ENCODE measurements at regions not wholly inside any gene's neighbourhood (a gene's known extent, or its start where the extent isn't known, plus 50 kb on each side); places are given as distances from the start of the nearest gene placed in this dataset.

- Histone ChIP-seq H3F3A (ENCODE audit: low read length, unreplicated experiment) (no peaks in the 10 kb centered on the region), H3K4me3 (ENCODE audit: low read length) (no peak overlapping the region), H3K9ac (ENCODE audit: low read length) (no peak overlapping the region), H3K4me1 (ENCODE audit: insufficient read depth, low read length) (no peaks in the 10 kb centered on the region), H3K36me3 (ENCODE audit: low read depth, low read length) (no peaks in the 10 kb centered on the region), H3K27ac (ENCODE audit: low read length) (no peak overlapping the region), H3K9me3 (ENCODE audit: low read length) (no peaks in the 10 kb centered on the region), H2AFZ (ENCODE audit: low read length) (no peak overlapping the region), H3K27me3 (ENCODE audit: low read length) (no peaks in the 10 kb centered on the region), H4K20me1 (ENCODE audit: low read length) (no peaks in the 10 kb centered on the region), H3K9me2 (replicated peaks; ENCODE audit: low read length) (no peaks in the 10 kb centered on the region), H3K4me2 (ENCODE audit: low read length) (no peak overlapping the region), H3K79me2 (ENCODE audit: low read length) (no peaks in the 10 kb centered on the region)
- ATAC-seq, result no peak
- no TSS peak for BruUV-seq (replicated peaks)
- DNase-seq, result no peak
- POLR2A ChIA-PET (ENCODE audit: unreplicated experiment), result no interaction called here
- intact Hi-C loops (cut with micrococcal nuclease), result no loop called here
- CTCF ChIA-PET, result no interaction called here
- TF ChIP-seq EZH2 (IDR thresholded peaks at IDR 0.05; ENCODE audit: low read length, unreplicated experiment) (no peak), CTCF (conservative IDR thresholded peaks at IDR 0.05; ENCODE audit: low read depth, low read length) (no peak), EZH2phosphoT487 (IDR thresholded peaks at IDR 0.05; ENCODE audit: borderline replicate concordance, low read length) (no peak)
Observed at GRCh38 chr4:53937327-53937726, 127.1 kb downstream of the CHIC2 start.

GRCh38 chr4:53935780-53936179 is 128.6 kb downstream of the CHIC2 start:
- peaks cover 10% of the 10 kb centered on the region for H3K4me1 ChIP-seq (ENCODE audit: insufficient read depth, low read length)
- no peak overlapping the region for H3K9ac ChIP-seq (ENCODE audit: low read length)
- no peak overlapping the region for H3K27ac ChIP-seq (ENCODE audit: low read length)
- no peak overlapping the region for H3K4me3 ChIP-seq (ENCODE audit: low read length)
- H3K9me2 ChIP-seq (replicated peaks; ENCODE audit: low read length), result no peaks in the 10 kb centered on the region
- H4K20me1 ChIP-seq (ENCODE audit: low read length), result no peaks in the 10 kb centered on the region
- no TSS peak for BruUV-seq (replicated peaks)
- ATAC-seq (no peak), DNase-seq (no peak)
- H3K4me2 ChIP-seq (ENCODE audit: low read length), result no peak overlapping the region
- ChIA-PET POLR2A (ENCODE audit: unreplicated experiment) (no interaction called here), CTCF (no interaction called here)
- H3K79me2 ChIP-seq (ENCODE audit: low read length), result no peaks in the 10 kb centered on the region
- no peaks in the 10 kb centered on the region for H3K9me3 ChIP-seq (ENCODE audit: low read length)
- H3F3A ChIP-seq (ENCODE audit: low read length, unreplicated experiment), result no peaks in the 10 kb centered on the region
- H3K36me3 ChIP-seq (ENCODE audit: low read depth, low read length), result no peaks in the 10 kb centered on the region
- TF ChIP-seq CTCF (conservative IDR thresholded peaks at IDR 0.05; ENCODE audit: low read depth, low read length) (no peak), EZH2 (IDR thresholded peaks at IDR 0.05; ENCODE audit: low read length, unreplicated experiment) (no peak), EZH2phosphoT487 (IDR thresholded peaks at IDR 0.05; ENCODE audit: borderline replicate concordance, low read length) (no peak)
- no peaks in the 10 kb centered on the region for H3K27me3 ChIP-seq (ENCODE audit: low read length)
- H2AFZ ChIP-seq (ENCODE audit: low read length), result no peak overlapping the region
- intact Hi-C loops (cut with micrococcal nuclease), result no loop called here

GRCh38 chr4:53932796-53933610 is 131.4 kb downstream of the CHIC2 start:
- no peaks in the 10 kb centered on the region for H4K20me1 ChIP-seq (ENCODE audit: low read length)
- H3K36me3 ChIP-seq (ENCODE audit: low read depth, low read length), result no peaks in the 10 kb centered on the region
- intact Hi-C loops (cut with micrococcal nuclease), result loop anchor here (5.0 kb wide), 1 partner anchor 54 kb away; no protein-coding TSS in a partner anchor
- H3K9ac ChIP-seq (ENCODE audit: low read length), result no peak overlapping the region
- no peak overlapping the region for H3K27ac ChIP-seq (ENCODE audit: low read length)
- no peak for TF ChIP-seq CTCF (conservative IDR thresholded peaks at IDR 0.05; ENCODE audit: low read depth, low read length)
- TF ChIP-seq EZH2phosphoT487 (IDR thresholded peaks at IDR 0.05; ENCODE audit: borderline replicate concordance, low read length), result no peak
- no peak for TF ChIP-seq EZH2 (IDR thresholded peaks at IDR 0.05; ENCODE audit: low read length, unreplicated experiment)
- DNase-seq (peak; percentile 56), ATAC-seq (no peak)
- ChIA-PET CTCF (no interaction called here), POLR2A (ENCODE audit: unreplicated experiment) (no interaction called here)
- no peaks in the 10 kb centered on the region for H3K9me3 ChIP-seq (ENCODE audit: low read length)
- no TSS peak for BruUV-seq (replicated peaks)
- H2AFZ ChIP-seq (ENCODE audit: low read length), result no peak overlapping the region
- H3K4me1 ChIP-seq (ENCODE audit: insufficient read depth, low read length), result peaks cover 31% of the 10 kb centered on the region
- H3K79me2 ChIP-seq (ENCODE audit: low read length), result no peaks in the 10 kb centered on the region
- no peaks in the 10 kb centered on the region for H3K27me3 ChIP-seq (ENCODE audit: low read length)
- H3K4me2 ChIP-seq (ENCODE audit: low read length), result no peak overlapping the region
- H3K4me3 ChIP-seq (ENCODE audit: low read length), result no peak overlapping the region
- H3F3A ChIP-seq (ENCODE audit: low read length, unreplicated experiment), result no peaks in the 10 kb centered on the region
- no peaks in the 10 kb centered on the region for H3K9me2 ChIP-seq (replicated peaks; ENCODE audit: low read length)
